Cardiac muscle cell (in vitro differentiated cells and primary cell): ENCODE measurements at regions not wholly inside any gene's neighbourhood (a gene's known extent, or its start where the extent isn't known, plus 50 kb on each side); places are given as distances from the start of the nearest gene placed in this dataset.

Experiments used
- DNase-seq, 2 donors: peaks; one replicate each; pipeline versions ENCODE4 v3.0.0 to v3.0.0-alpha.2; 2010 to 2017; ENCODE audit warnings: low read depth in 1 of 2, low spot score in 1 of 2
- H3K27ac ChIP-seq: fragments of 200-600 bp; sonication (generic); 2 replicates; pipeline ENCODE4 v1.5.1; 2016
- H3K27me3 ChIP-seq: fragments of 200-600 bp; sonication (generic); 2 replicates; pipeline ENCODE4 v1.6.0; 2016; ENCODE audit warnings: control low read depth
- H3K36me3 ChIP-seq: fragments of 200-600 bp; sonication (generic); 2 replicates; pipeline ENCODE4 v1.5.1; 2016; ENCODE audit warnings: control low read depth
- H3K4me1 ChIP-seq: fragments of 200-600 bp; sonication (generic); 2 replicates; pipeline ENCODE4 v1.8.1; 2017; ENCODE audit warnings: low read depth, mild to moderate bottlenecking, mixed run types
- H3K4me3 ChIP-seq: fragments of 200-600 bp; sonication (generic); 2 replicates; pipeline ENCODE4 v1.5.1; 2016; ENCODE audit warnings: mild to moderate bottlenecking
- H3K9me3 ChIP-seq: fragments of 200-600 bp; sonication (generic); 2 replicates; pipeline ENCODE4 v1.5.1; 2017; ENCODE audit warnings: low read depth, mild to moderate bottlenecking, control low read depth
- TF ChIP-seq, protein P1 (sequence below): IDR thresholded peaks from 2 replicates; pipeline ENCODE4 v1.5.1; 2012; ENCODE audit warnings: low read depth, mild to moderate bottlenecking, low read length

- Histone ChIP-seq H3K4me3 (no peak overlapping the region), H3K27ac (no peak overlapping the region), H3K4me1 (no peaks in the 10 kb centered on the region), H3K9me3 (no peaks in the 10 kb centered on the region), H3K27me3 (no peaks in the 10 kb centered on the region), H3K36me3 (no peaks in the 10 kb centered on the region)
- TF ChIP-seq, protein P1, sequence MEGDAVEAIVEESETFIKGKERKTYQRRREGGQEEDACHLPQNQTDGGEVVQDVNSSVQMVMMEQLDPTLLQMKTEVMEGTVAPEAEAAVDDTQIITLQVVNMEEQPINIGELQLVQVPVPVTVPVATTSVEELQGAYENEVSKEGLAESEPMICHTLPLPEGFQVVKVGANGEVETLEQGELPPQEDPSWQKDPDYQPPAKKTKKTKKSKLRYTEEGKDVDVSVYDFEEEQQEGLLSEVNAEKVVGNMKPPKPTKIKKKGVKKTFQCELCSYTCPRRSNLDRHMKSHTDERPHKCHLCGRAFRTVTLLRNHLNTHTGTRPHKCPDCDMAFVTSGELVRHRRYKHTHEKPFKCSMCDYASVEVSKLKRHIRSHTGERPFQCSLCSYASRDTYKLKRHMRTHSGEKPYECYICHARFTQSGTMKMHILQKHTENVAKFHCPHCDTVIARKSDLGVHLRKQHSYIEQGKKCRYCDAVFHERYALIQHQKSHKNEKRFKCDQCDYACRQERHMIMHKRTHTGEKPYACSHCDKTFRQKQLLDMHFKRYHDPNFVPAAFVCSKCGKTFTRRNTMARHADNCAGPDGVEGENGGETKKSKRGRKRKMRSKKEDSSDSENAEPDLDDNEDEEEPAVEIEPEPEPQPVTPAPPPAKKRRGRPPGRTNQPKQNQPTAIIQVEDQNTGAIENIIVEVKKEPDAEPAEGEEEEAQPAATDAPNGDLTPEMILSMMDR = no peak
- DNase-seq = no peak
These were observed 303.0 kb upstream of the TPM1 start for GRCh38 chr15:62739507-62739906.

GRCh38 chr15:62740141-62741004 lies 302.2 kb upstream of the TPM1 start:
- Histone ChIP-seq H3K27me3 (no peaks in the 10 kb centered on the region), H3K27ac (no peak overlapping the region), H3K9me3 (no peaks in the 10 kb centered on the region), H3K4me1 (no peaks in the 10 kb centered on the region), H3K4me3 (no peak overlapping the region), H3K36me3 (no peaks in the 10 kb centered on the region)
- DNase-seq = peak in 1 of 2 donors; percentile 64
- TF ChIP-seq, protein P1 = no peak

DNA sequence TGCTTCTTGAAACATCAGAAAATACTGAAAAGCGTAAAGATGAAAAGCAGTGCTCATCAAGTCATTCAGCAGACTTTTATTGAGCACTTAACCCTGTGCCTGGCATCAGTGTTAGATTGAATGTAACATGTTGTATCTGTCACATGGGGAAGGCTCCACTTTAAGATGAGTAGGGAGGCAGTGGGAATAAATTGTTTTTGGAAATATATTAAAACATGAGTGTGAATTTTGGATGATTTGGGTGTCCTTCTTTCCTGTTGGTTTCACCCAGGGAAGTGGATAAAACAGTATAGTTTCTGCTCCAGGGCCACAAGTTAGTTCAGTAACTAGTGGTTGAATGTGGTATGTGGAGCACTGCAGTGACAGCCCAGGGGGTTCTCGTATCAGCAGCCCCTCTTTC lies 301.4 kb upstream of the TPM1 start:
- TF ChIP-seq, protein P1 = no peak
- no peak for DNase-seq
- no peaks in the 10 kb centered on the region for H3K4me1 ChIP-seq
- H3K4me3 ChIP-seq = no peak overlapping the region
- H3K36me3 ChIP-seq = no peaks in the 10 kb centered on the region
- no peak overlapping the region for H3K27ac ChIP-seq
- H3K9me3 ChIP-seq = no peaks in the 10 kb centered on the region
- no peaks in the 10 kb centered on the region for H3K27me3 ChIP-seq

DNA sequence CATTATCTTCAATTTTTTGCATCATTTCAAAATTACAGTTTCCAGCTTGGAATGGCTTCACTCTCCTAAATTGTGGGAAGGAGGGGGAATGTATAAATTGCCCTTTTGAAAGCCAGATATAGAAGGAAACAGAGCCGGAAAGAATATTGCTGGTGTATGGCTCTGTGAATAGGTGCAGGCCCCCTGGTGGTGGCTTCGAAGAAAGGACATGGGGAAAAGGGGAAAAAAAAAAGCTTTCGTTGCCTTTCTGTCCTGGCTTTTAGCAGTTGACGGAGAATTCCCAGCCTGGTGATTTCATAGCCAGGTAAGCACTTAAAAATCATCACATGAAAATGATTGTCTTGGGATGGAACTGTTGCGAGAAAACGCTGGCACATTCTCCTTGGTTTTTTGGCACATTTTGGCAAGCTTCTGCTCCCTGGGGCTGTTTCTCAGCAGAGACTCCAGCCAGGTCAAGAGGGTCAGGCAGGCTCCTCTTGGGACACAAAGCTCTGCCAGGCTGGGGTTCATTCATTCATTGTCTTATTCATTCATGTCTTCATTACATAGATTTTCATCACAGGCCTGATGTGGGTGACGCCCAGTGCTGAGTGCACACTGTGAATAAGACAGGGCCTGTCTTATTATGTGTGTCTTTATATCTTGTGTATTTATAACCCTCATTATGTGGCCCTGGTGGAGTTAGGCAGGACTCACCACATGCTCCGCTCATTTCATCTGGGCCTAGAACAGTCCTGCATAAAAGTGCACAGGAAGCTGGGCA lies 300.0 kb upstream of the TPM1 start:
- H3K9me3 ChIP-seq = no peaks in the 10 kb centered on the region
- H3K4me1 ChIP-seq = no peaks in the 10 kb centered on the region
- H3K36me3 ChIP-seq = no peaks in the 10 kb centered on the region
- no peak overlapping the region for H3K4me3 ChIP-seq
- H3K27me3 ChIP-seq = no peaks in the 10 kb centered on the region
- no peak overlapping the region for H3K27ac ChIP-seq
- peak; percentile 75 to 93 for DNase-seq
- TF ChIP-seq, protein P1 = peak; percentile 91

- Histone ChIP-seq H3K27ac (no peak overlapping the region), H3K9me3 (no peaks in the 10 kb centered on the region), H3K27me3 (no peaks in the 10 kb centered on the region), H3K36me3 (no peaks in the 10 kb centered on the region), H3K4me3 (no peak overlapping the region), H3K4me1 (peaks cover 2% of the 10 kb centered on the region)
- TF ChIP-seq, protein P1 = no peak
- no peak for DNase-seq
These were observed 296.8 kb upstream of the TPM1 start for GRCh38 chr15:62745621-62746225.
